ENCODE measurements at regions not wholly inside any gene's neighbourhood (a gene's known extent, or its start where the extent isn't known, plus 50 kb on each side); places are given as distances from the start of the nearest gene placed in this dataset.
"Not testable (repeated sequence)": the region's sequence is repeated elsewhere in the genome, so short reads cannot be mapped to it uniquely, and the experiment has no call there.

DNA sequence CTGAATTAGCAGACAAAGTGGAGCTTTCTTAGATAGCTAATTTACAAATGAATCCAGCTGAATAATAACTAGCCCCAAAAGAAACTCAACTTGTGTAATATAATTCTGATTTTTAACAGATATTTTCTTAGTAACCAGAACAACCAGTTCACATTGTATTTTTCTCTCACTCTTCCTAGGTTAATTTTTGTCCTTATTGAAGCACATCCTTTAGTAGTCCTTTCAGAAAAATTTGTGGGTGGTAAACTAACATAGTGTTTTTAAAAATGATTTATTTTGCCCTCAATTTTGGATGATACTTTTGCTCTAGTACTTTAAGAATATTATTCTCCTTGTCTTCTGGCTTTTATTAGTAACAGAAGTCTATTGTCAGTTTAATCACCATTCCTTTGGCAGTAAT lies 190.6 kb upstream of the SLC39A10 start:
- no peak for DNase-seq (ENCODE audit: low read depth)

DNA sequence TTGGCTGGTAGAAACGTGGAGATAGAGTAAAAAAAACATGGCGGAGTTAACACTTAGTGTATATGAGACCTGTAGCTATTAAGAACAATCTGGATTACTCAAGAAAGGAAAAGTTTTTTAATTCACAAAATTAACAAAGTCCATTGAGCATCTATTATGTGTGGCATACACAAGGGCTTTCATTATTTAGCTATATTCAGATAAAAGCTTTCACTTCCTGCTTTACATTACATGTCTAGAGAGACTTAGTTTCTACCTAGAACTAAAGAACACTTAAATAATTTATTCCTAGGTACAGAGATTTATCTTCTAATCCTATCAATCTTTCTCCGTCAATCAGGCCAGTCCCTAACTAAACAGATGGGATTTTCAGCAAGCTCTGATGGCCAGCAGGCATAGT lies 196.0 kb upstream of the SLC39A10 start:
- DNase-seq (ENCODE audit: low read depth), result no peak

DNA sequence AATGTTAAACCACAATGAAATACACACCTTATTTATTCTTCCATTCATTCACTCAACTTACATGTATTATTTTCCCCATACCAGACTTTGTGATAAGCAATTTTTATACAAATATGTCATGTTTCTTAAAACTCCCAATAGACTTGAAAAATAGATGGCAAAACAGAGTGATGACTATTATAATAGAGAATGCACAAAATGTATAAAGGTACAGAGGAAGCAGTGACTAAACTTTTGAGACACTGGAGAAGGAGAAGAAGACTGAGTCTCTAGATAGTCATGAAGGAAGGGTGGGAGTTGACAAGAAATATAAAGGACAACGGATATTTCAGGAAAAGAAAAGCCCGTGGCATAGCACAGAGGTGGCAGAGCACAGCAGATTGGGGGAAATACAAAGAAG lies 198.1 kb upstream of the SLC39A10 start:
- DNase-seq (ENCODE audit: low read depth), result no peak

DNA sequence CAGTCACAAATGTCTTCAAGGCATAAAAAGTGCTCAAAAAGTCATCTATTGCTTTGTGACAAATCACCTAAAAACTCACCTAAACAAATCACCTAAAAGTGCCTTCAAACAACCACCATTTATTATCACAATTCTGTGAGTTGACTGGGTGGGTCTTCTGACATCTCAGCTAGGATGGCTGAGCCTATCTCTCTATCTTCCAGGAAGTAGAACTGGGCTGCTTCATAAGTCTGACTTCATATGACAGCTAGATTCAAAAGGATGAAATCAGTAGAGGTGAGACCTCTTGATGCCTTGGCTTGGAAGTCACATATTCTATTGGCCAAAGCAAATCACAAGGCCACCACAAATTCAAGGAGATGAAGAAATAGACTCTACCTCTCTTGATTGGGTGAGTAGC lies 199.2 kb upstream of the SLC39A10 start:
- DNase-seq (ENCODE audit: low read depth), result no peak

DNA sequence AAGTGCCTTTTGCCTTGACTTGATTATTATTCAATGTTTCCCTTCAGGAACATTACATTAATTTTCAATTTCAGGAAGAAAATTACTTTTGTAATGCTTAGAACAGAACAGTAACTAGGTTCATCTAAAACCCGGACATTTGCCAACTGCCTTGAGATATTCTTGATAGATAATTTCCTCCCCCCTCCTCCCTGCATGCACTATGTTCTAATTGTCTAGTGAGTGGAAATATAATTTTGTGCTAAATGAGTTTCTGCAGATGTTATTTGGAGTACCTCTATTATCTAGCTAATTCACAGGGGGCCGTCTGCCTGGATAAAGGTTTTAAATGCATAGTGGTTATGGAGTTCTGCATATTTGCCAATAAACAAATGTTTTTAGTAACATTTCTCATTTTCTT lies 200.3 kb upstream of the SLC39A10 start:
- DNase-seq (ENCODE audit: low read depth), result no peak

DNA sequence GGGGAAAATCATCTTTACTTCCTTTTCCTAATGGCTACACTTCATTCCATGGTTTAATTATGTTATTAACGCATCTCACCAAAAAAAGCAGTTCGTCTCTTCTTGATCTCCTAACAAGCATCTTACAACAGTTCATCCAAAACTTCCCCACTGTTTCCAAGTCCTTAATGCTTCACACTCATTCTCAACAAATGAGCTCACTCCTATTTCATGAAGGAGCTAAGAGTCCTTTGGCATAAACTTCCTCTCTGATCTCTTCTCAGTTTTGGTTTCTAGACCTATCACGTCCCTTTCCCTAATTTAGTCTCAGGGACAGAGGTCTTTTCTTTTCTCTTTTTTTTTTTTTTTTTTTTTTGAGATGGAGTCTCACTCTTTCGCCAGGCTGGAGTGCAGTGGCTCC lies 205.9 kb upstream of the SLC39A10 start:
- DNase-seq (ENCODE audit: low read depth), result no peak

DNA sequence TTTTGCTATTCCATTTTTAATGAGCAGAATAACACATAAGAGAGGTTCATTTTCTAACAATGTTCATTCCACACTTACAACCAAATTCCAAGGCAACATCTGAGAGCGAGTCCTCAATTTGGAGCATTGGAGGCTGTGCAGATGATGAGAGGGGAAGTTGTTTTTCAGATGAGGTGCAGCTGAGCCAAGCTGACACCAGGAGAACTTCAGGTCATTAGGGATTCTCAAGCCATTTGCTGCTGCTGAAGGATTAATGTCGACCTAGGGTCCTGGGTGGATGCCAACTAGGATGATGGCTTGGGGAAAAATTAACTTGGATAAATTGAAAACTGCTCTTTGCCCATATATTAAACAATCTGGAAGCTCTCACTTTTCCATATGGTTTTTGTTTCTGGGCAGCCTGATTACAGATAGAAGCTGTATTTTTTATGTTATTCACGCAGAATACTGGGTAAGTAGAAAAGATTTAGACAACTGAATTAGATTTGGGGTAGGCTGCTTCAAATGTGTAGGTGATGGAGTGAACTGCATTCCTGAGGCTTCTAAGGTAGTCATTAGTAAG lies 206.4 kb upstream of the SLC39A10 start:
- DNase-seq (ENCODE audit: low read depth), result no peak

DNA sequence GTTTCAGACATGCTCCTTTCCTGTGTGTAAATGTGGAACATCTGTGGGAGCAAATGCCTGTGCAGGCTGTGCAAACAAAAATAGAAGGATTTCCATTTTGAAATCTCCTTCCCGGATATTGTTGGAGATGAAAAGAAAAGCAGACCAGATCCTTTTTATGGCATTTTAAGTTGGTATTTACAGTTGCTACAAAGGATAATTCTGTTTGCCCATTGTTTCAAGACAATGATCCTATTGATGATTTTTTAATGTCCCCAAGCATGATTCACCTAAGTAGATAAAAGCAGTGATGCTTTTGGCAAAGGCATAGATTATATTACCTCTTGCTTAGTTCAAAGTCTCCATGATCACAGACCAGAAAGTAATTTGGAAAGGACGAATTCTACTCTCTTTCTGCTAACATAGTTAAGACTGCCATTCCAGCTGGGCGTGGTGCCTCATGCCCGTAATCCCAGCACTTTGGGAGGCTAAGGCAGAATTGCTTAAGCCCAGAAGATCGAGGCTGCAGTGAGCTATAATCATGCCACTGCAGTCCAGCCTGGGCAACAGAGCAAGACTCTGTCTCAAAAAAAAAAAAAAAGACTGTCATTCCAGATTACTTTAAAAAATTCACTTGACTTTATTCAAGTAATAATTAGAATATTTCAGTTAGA lies 209.6 kb upstream of the SLC39A10 start:
- no peak for DNase-seq (ENCODE audit: low read depth)

DNA sequence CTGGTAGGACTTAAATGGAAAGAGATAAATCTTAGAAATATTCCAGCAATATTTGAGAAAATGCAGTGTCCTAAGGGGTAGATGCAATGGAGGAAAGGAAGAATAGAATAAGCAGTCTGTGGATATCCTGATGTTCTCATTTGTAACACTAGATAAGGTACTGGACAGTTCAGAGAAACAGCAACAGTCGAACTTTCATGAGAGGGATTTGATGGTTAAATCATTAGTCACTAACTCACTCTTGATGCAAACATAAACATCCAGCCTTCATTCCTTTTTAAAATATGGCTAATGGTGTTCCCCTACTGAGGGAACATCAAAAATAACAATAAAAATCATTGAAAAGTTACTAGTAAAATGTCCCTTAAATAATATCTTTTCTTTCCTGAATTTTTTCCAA lies 211.4 kb upstream of the SLC39A10 start:
- DNase-seq (ENCODE audit: low read depth), result no peak

DNA sequence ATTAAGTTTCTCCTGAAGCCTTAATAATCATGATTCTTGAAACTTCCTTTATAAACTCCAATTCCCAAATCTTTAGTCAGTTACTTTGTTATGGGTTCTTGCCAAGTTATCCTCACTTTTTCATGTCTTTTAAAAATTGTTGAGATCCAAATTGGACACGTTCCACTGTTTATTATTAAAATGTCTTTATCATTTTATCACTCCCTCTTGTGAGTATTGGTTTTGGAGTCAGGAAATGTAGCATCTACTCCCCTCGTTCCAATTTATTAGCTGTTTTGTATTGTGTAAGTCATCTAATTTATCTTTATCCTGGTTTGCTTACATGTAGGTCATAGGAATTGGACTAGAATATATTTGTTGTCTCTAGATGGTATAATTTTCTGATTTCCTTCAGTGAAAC lies 213.1 kb upstream of the SLC39A10 start:
- DNase-seq (ENCODE audit: low read depth), result no peak

DNA sequence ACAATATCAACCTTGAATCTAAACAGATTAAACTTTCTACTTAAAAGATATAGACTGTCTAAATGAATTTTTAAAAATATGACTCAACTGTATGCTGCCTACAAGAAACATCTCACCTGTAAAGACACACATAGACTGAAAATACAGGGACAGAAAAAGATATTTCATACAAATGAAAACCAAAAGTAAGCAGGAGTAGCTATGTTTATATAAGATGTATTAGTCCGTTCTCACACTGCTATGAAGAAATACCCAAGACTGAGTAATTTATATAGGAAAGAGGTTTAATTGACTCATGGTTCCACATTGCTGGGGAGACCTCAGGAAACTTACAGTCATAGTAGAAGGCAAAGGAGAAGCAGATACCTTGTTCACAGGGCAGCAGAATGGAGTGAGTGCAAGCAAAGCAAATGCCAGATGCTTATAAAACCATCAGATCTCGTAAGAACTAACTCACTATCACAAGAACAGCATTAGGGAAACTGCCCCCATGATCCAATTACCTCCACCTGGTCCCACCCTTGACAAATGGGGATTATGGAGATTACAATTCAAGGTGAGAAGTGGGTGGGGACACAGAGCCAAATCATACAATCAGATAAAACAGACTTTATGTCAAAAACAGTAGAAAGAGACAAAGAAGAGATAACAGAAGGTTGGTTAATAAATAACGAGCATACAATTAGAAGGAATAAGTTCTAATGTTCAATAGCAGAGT lies 214.4 kb upstream of the SLC39A10 start:
- no peak for DNase-seq (ENCODE audit: low read depth)

DNA sequence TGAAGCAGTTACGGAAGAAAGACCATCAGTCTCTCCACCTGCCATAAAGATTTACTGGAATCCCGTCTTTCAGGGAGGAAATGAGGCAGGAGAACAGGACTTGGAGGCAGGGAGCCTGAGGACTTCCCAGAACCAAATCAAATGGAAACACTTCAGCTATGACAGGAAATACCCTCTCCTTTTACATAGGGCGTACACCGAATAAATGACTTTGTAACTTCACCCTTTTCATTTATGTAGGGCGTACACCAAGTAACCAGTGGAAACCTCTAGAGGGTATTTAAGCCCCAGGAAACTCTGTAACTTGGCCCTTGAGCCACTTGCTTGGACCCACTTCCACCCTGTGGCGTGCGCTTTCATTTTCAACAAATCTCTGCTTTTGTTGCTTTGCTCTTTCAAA lies 218.3 kb upstream of the SLC39A10 start:
- no peak for DNase-seq (ENCODE audit: low read depth)

DNA sequence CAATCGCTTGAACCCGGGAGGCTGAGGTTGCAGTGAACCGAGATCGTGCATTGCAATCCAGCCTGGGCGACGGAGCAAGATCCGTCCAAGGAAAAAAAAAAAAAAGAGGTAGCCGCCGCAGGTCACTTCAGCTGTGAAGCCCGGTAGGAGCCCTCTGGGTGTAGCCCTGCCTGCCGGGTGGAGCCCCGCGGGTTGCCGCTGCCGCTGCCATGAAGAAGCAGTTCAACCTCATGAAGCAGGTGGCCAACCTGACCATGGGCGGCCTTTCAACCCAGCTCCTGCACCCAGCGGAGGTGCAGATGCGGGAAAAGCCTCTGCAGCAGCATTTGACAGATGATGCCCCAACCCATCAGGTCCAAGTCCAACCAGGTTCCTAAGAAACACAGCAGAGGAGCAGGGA lies 219.5 kb upstream of the SLC39A10 start:
- DNase-seq (ENCODE audit: low read depth), result no peak

DNA sequence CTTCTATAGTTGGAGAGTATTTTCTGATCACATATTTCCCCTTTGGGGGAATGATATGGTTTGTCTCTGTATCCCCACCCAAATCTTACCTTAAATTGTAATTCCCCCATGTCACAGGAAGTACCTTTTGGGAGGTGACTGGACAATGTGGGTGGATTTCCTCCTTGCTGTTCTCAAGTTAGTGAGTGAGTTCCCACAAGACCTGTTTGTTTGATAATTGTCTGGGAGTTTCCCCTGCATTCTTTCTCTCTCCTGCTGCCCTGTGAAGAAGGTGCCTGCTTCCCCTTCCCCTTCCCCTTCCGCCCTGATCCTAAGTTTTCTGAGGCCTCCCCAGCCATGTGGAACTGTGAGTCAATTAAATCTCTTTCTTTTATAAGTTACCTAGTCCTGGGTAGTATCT lies 222.7 kb upstream of the SLC39A10 start:
- no peak for DNase-seq (ENCODE audit: low read depth)

DNA sequence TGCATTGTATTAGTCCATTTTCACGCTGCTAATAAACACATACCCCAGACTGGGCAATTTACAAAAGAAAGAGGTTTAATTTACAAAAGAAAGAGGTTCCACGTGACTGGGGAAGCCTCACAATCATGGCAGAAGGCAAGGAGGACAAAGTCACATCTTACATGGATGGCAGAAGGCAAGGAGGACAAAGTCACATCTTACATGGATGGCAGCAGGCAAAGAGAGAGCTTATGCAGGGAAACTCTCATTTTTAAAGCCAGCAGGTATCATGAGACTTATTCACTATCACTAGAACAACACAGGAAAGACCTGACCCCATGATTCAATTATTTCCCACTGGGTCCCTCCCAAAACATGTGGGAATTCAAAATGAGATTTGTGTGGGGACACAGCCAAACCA lies 223.3 kb upstream of the SLC39A10 start:
- DNase-seq (ENCODE audit: low read depth), result not testable (repeated sequence)

DNA sequence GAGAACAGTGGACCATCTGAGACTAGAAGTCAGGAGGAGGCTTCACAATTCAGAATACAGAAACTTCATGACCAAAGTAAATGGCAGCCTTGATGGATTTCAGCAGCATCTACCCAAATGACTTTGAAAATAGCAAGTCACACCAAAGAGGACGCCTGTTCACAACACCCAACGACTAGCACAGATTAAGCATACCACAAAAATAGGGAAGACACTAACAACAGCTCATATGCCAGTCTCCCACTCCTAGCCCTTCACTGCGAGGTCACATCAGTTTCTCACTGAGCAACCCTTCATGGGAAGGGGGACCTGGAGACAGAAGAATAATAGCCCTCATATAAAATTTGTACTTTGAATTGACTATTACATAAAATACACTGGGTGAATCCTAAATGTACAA lies 228.4 kb upstream of the SLC39A10 start:
- DNase-seq (ENCODE audit: low read depth), result no peak

DNA sequence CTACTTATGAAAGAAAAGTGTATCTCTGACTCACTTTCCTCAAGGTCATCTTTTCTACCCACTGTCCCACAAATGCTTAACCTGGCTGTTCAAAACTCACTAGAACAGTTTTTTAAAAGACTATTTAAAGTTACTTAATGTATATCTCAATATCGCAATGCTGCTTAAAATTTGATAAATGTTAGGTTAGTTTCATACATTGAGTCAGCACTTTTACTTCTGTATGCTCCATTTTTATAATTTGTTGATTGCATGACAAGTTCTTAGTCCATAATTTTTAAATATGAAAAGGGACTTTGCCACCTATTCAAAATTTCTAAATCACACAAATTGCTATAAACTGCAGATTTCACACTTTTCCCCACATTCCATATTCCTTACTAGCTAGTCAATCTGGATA lies 231.7 kb upstream of the SLC39A10 start:
- no peak for DNase-seq (ENCODE audit: low read depth)

DNA sequence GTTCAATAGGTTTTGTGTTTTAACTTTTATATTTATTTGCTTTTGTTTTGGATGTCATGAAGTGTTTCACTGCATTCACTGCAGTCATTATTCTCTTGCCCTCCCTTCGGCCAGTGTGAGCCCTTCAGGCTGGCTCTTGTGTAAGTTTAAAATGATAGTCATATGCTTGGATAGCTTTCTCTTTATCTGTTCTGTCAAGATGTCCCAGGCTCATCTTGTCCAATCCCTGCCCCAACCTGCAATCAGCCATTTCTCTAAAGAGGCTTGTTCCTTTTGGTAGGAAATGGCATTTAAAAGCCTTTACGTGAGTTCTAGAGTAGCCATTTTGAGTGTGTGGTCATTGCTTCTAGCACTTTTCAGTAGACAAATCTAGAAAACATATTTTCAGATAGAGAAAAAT lies 238.0 kb upstream of the SLC39A10 start:
- no peak for DNase-seq (ENCODE audit: low read depth)

DNA sequence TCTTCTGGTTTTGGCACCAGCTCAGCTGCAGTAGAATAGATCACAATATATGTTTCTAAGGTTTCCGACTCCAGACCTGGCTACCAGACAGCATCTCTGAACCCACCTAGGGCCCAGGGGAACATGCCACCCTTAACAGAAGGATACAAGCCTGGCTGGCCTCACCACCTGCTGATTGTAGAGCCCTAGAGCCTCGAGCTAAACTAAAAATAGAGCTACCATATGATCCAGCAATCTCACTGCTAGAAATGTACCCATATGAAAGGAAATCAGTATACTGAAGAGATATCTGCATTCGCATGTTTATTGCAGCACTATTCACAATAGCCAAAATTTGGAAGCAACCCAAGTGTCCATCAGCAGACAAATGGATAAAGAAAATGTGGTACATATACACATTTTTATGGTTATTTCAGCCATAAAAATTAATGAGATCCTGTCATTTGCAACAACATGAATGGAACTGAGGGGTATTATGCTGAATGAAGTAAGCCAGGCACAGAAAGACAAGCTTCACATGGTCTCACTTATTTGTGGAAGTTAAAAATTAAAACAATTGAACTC lies 242.4 kb upstream of the SLC39A10 start:
- DNase-seq (ENCODE audit: low read depth), result no peak

DNA sequence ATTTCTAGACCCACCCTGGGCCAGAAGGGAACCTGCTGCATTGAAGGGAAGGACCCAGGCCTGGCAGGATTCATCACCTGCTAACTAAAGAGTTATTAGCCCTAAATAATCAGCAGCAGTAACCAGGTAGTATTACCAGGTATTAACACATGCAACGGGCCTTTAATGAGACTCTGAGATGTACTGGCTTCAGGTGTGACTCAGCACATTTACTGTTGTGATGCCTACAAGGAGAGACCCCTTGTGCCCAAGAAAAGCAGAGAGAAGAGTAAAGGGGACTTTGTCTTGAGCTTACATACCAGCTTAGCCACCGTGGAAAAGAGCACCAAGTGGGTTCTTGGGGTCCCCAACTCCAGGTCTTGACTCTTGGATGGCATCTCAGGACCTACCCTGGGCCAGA lies 243.1 kb upstream of the SLC39A10 start:
- no peak for DNase-seq (ENCODE audit: low read depth)

DNA sequence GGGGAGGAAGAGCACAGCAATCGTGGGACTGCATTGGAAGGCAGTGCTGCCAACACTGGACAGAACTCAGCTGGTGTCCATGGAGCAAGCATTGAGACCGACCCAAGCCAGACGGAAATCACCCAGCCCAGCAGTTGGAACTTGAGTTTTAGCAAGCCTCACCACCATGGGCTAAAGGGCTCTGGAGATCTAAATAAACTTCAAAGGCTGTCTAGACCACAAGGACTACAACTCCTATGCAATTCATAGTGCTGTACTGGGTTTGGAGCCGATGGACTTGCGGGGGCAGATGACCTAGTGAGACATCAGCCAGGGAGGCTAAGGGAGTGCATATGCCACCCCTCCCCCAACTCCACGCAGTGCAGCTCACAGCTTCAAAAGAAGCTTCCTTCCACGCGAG lies 243.6 kb upstream of the SLC39A10 start:
- DNase-seq (ENCODE audit: low read depth), result no peak

DNA sequence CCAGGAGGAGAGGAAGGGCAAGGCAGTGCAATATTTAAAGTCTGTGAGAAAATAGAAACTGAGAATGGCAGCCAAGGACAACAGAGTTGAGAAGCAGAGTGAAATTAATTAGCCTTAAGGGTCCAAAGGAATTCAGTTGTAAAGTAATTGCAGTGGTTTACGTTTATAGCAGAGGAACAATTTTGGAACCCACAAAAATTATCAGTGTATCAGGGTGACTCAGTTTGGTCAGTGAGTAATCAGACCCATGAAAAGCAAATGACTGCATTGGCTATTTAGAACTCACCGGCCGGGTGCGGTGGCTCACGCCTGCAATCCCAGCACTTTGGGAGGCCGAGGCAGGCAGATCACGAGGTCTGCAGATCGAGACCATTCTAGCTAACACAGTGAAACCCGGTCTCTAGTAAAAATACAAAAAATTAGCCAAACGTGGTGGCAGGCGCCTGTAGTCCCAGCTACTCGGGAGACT lies 245.8 kb upstream of the SLC39A10 start:
- no peak for DNase-seq (ENCODE audit: low read depth)

DNA sequence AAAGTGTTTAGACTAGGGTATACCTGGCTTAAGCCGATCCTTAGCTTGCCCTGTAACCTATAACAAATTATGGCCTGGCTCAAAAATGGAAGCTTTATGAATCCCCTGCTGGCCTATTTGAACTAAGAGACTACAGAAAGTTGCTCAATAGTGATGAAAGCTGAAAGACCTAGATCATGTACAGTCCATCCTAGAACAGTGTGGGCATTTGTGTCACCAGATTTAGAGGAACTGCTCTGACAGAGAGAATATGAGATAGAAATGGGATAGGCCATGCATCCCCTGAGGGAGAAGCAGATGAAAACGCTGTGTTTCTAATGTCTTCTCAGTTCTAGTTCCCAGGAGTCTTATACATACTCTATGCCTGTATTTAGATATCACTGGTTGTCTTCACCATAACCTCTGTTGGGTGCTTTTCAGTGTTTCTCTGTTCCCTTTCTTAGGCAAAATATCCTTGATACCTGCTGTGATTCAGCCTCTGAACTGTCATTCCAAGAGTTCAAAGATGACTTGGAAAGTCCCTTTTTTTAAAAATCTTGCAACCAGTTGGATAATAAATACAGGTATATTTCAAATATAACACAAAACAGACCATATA lies 246.9 kb upstream of the SLC39A10 start:
- no peak for DNase-seq (ENCODE audit: low read depth)

All from stimulated activated CD4-positive, alpha-beta T cell treated with anti-CD3 and anti-CD28 coated beads, Interleukin-2, amount 100 ng/mL, for 4 hours (primary cell).